ENCODE measurements at regions not wholly inside any gene's neighbourhood (a gene's known extent, or its start where the extent isn't known, plus 50 kb on each side); places are given as distances from the start of the nearest gene placed in this dataset.
"Not testable (repeated sequence)": the region's sequence is repeated elsewhere in the genome, so short reads cannot be mapped to it uniquely, and the experiment has no call there.

GRCh38 chr6:48371226-48371625 is 260.2 kb upstream of the PTCHD4 start:
- not testable (repeated sequence) for DNase-seq

- no peak for DNase-seq
These were observed 258.1 kb upstream of the PTCHD4 start for GRCh38 chr6:48369100-48369499.

- DNase-seq: no peak
These were observed 214.7 kb upstream of the PTCHD4 start for GRCh38 chr6:48325701-48326100.

GRCh38 chr6:48318670-48319069 is 207.7 kb upstream of the PTCHD4 start:
- peak; percentile 30 for DNase-seq

- DNase-seq: no peak
These were observed 204.9 kb upstream of the PTCHD4 start for GRCh38 chr6:48315915-48316314.

- no peak for DNase-seq
These were observed 204.2 kb upstream of the PTCHD4 start for GRCh38 chr6:48315051-48315719.

GRCh38 chr6:48311301-48311700 is 200.3 kb upstream of the PTCHD4 start:
- DNase-seq: no peak

GRCh38 chr6:48307573-48307972 is 196.6 kb upstream of the PTCHD4 start:
- no peak for DNase-seq

GRCh38 chr6:48290595-48290994 is 179.6 kb upstream of the PTCHD4 start:
- DNase-seq: no peak

- DNase-seq: no peak
These were observed 178.8 kb upstream of the PTCHD4 start for GRCh38 chr6:48289841-48290240.

- DNase-seq: no peak
These were observed 170.2 kb upstream of the PTCHD4 start for GRCh38 chr6:48281217-48281616.

GRCh38 chr6:48280035-48280620 is 169.1 kb upstream of the PTCHD4 start:
- no peak for DNase-seq

GRCh38 chr6:48278261-48278660 is 167.3 kb upstream of the PTCHD4 start:
- no peak for DNase-seq

GRCh38 chr6:48272518-48272917 is 161.5 kb upstream of the PTCHD4 start:
- DNase-seq: no peak

- DNase-seq: no peak
These were observed 144.1 kb upstream of the PTCHD4 start for GRCh38 chr6:48255094-48255493.

GRCh38 chr6:48249071-48249470 is 138.1 kb upstream of the PTCHD4 start:
- DNase-seq: no peak

GRCh38 chr6:48243071-48243470 is 132.1 kb upstream of the PTCHD4 start:
- no peak for DNase-seq

GRCh38 chr6:48240287-48240686 is 129.3 kb upstream of the PTCHD4 start:
- DNase-seq: no peak

GRCh38 chr6:48236375-48236774 is 125.4 kb upstream of the PTCHD4 start:
- no peak for DNase-seq

GRCh38 chr6:48233063-48233462 is 122.1 kb upstream of the PTCHD4 start:
- no peak for DNase-seq

- no peak for DNase-seq
These were observed 118.8 kb upstream of the PTCHD4 start for GRCh38 chr6:48229841-48230240.

GRCh38 chr6:48222241-48222640 is 111.2 kb upstream of the PTCHD4 start:
- no peak for DNase-seq

GRCh38 chr6:48213076-48213788 is 102.2 kb upstream of the PTCHD4 start:
- DNase-seq: no peak

GRCh38 chr6:48212501-48212900 is 101.5 kb upstream of the PTCHD4 start:
- no peak for DNase-seq
